GM19240 (cell line): ENCODE measurements at regions not wholly inside any gene's neighbourhood (a gene's known extent, or its start where the extent isn't known, plus 50 kb on each side); places are given as distances from the start of the nearest gene placed in this dataset.
"Not testable (repeated sequence)": the region's sequence is repeated elsewhere in the genome, so short reads cannot be mapped to it uniquely, and the experiment has no call there.

Source experiments
- DNase-seq: peaks from one replicate; pipeline ENCODE4 v3.0.0; 2011; ENCODE audit warnings: low spot score; ENCODE audit not compliant: insufficient read length

GRCh38 chr12:7591531-7591930 is 74.2 kb downstream of the APOBEC1 start:
- no peak for DNase-seq

GRCh38 chr12:7590085-7590484 is 75.6 kb downstream of the APOBEC1 start:
- not testable (repeated sequence) for DNase-seq

GRCh38 chr12:7588742-7589329 is 76.9 kb downstream of the APOBEC1 start:
- DNase-seq, result peak; percentile 21

- not testable (repeated sequence) for DNase-seq
Observed at GRCh38 chr12:7584137-7584536, 80.6 kb upstream of the CD163 start.

- DNase-seq, result no peak
Observed at GRCh38 chr12:7583471-7583870, 79.9 kb upstream of the CD163 start.

- no peak for DNase-seq
Observed at GRCh38 chr12:7582796-7583195, 79.2 kb upstream of the CD163 start.

GRCh38 chr12:7581625-7582024 is 78.0 kb upstream of the CD163 start:
- no peak for DNase-seq

- no peak for DNase-seq
Observed at GRCh38 chr12:7581046-7581445, 77.5 kb upstream of the CD163 start.

- no peak for DNase-seq
Observed at GRCh38 chr12:7571257-7571656, 67.7 kb upstream of the CD163 start.

GRCh38 chr12:7557227-7557626 is 53.6 kb upstream of the CD163 start:
- no peak for DNase-seq

GRCh38 chr12:7555752-7556151 is 52.2 kb upstream of the CD163 start:
- DNase-seq, result no peak

GRCh38 chr12:7554831-7555230 is 51.3 kb upstream of the CD163 start:
- DNase-seq, result not testable (repeated sequence)
